Panc1 (cell line): ENCODE measurements at regions not wholly inside any gene's neighbourhood (a gene's known extent, or its start where the extent isn't known, plus 50 kb on each side); places are given as distances from the start of the nearest gene placed in this dataset.

Source experiments
- ATAC-seq: fragments of 200-7000 bp; cut with Tn5 transposase; 2 replicates; pipeline ENCODE4 v1.9.1; 2020; ENCODE audit warnings: mild to moderate bottlenecking, moderate library complexity
- BruUV-seq: library from RNA; stranded (reverse); fragments of 400-500 nt; replicated peaks from 2 replicates; lab custom pipeline; 2021; lab: Mats Ljungman, UMichigan
- CTCF ChIA-PET: fragments of 300-600 bp; sonication (Branson Sonifier 250); formaldehyde crosslinking; loops from one replicate; lab custom pipeline; 2022; ENCODE audit warnings: antibody characterized with exemption; lab: Charles Lee
- POLR2A ChIA-PET: fragments of 300-600 bp; sonication (Branson Sonifier 250); formaldehyde crosslinking; loops from one replicate; lab custom pipeline; 2022; ENCODE audit warnings: antibody characterized with exemption; lab: Charles Lee
- DNase-seq: peaks from one replicate; pipeline ENCODE4 v3.0.0-alpha.2; 2010; ENCODE audit warnings: low read depth, low spot score
- H3K27ac ChIP-seq: 2 replicates; pipeline ENCODE4 v1.5.1; 2011; ENCODE audit warnings: mild to moderate bottlenecking, low read length, inconsistent platforms
- H3K27me3 ChIP-seq: fragments of 200-500 bp; sonication (Bioruptor generic); 2 replicates; pipeline ENCODE4 v1.6.0; 2014; ENCODE audit warnings: low read length, inconsistent platforms; ENCODE audit not compliant: control insufficient read depth, insufficient read depth
- H3K36me3 ChIP-seq: fragments of 200-500 bp; sonication (Bioruptor generic); 2 replicates; pipeline ENCODE4 v1.5.1; 2014; ENCODE audit warnings: inconsistent platforms, mild to moderate bottlenecking, low read length, moderate library complexity; ENCODE audit not compliant: control insufficient read depth, insufficient read depth
- H3K4me1 ChIP-seq: 2 replicates; pipeline ENCODE4 v1.5.1; 2011; ENCODE audit warnings: inconsistent platforms, mild to moderate bottlenecking, low read length, moderate library complexity; ENCODE audit not compliant: control insufficient read depth, insufficient read depth
- H3K4me3 ChIP-seq, 2 experiments: 2 replicates each; pipeline ENCODE4 v1.5.1; 2011 to 2012; ENCODE audit warnings: low read depth in 2 of 2, low read length in 2 of 2, mild to moderate bottlenecking in 2 of 2, inconsistent platforms in 1 of 2, moderate library complexity in 1 of 2
- H3K9me3 ChIP-seq: fragments of 200-500 bp; sonication (Bioruptor generic); 2 replicates; pipeline ENCODE4 v1.5.1; 2014; ENCODE audit warnings: low read depth, mild to moderate bottlenecking, inconsistent platforms, low read length, moderate library complexity; ENCODE audit not compliant: control insufficient read depth, insufficient read depth
- POLR2AphosphoS5 ChIP-seq: IDR thresholded peaks from 2 replicates; pipeline ENCODE4 v1.6.1; 2012; ENCODE audit warnings: mild to moderate bottlenecking, low read depth, low read length, moderate library complexity
- SIN3A ChIP-seq: IDR thresholded peaks from 2 replicates; pipeline ENCODE4 v1.6.1; 2012; ENCODE audit warnings: low read depth, mild to moderate bottlenecking, low read length, moderate library complexity, borderline replicate concordance; ENCODE audit not compliant: insufficient read depth
- TCF7L2 ChIP-seq: IDR thresholded peaks from 2 replicates; pipeline ENCODE4 v1.6.1; 2011; ENCODE audit warnings: mild to moderate bottlenecking, low read depth, low read length, inconsistent platforms
- in situ Hi-C: cut with HindIII; loops from 2 replicates; pipeline ENCODE4 v1.10.0; 2016; ENCODE audit warnings: low sequenced_read_pairs, low pct_unique_long_range_greater_than_20kb
- intact Hi-C: fragments of 100-400 bp; cut with micrococcal nuclease; formaldehyde crosslinking; loops from one replicate; pipeline ENCODE4 v1.10.0; 2022; ENCODE audit not compliant: unreplicated experiment
- TF ChIP-seq, protein P1 (sequence below), 2 experiments: IDR thresholded peaks; 2 replicates each; pipeline ENCODE4 v1.6.1; 2011 to 2012; ENCODE audit warnings: low read depth in 2 of 2, control low read depth in 1 of 2, low read length in 1 of 2, mild to moderate bottlenecking in 1 of 2, moderate library complexity in 1 of 2; ENCODE audit not compliant: insufficient read depth in 1 of 2
- TF ChIP-seq, protein P2 (sequence below): fragments of 450-650 bp; IDR thresholded peaks from 2 replicates; pipeline ENCODE4 v1.5.1; 2017; ENCODE audit warnings: mild to moderate bottlenecking

DNA sequence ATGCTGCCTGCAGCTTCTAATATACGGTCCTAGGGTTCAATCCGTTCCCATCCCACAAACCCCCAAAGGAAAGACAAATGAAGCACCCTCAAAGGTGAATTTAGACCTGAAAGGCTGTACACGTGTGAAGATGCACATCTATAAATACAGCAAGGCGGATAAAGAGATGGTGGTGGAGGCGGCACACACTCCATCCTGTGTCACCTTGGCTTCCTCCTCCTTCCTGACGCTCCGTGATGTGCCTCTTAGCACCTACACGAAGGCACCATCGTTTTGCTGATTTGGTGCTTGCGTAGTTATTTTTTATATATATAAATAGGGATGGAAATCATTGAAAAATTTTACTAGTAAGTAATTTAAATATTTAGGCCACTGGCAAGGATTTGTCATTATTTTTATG is 359.4 kb downstream of the NPHP4 start:
- intact Hi-C loops: no loop called here
- DNase-seq: no peak
- Histone ChIP-seq H3K36me3 (no peaks in the 10 kb centered on the region), H3K4me3 (no peak overlapping the region), H3K4me1 (no peaks in the 10 kb centered on the region), H3K27ac (no peak overlapping the region), H3K27me3 (0 out of 2 replicates have a peak, but pooled peaks cover 2% of the 10 kb centered on the region), H3K9me3 (no peaks in the 10 kb centered on the region)
- BruUV-seq: no TSS peak
- CTCF ChIA-PET: interaction anchor here (0.6 kb wide), 1 partner anchor 36 kb away, joined by 3 read pairs; no protein-coding TSS in a partner anchor
- POLR2A ChIA-PET: no interaction called here
- TF ChIP-seq TCF7L2: no peak
- TF ChIP-seq, protein P1, sequence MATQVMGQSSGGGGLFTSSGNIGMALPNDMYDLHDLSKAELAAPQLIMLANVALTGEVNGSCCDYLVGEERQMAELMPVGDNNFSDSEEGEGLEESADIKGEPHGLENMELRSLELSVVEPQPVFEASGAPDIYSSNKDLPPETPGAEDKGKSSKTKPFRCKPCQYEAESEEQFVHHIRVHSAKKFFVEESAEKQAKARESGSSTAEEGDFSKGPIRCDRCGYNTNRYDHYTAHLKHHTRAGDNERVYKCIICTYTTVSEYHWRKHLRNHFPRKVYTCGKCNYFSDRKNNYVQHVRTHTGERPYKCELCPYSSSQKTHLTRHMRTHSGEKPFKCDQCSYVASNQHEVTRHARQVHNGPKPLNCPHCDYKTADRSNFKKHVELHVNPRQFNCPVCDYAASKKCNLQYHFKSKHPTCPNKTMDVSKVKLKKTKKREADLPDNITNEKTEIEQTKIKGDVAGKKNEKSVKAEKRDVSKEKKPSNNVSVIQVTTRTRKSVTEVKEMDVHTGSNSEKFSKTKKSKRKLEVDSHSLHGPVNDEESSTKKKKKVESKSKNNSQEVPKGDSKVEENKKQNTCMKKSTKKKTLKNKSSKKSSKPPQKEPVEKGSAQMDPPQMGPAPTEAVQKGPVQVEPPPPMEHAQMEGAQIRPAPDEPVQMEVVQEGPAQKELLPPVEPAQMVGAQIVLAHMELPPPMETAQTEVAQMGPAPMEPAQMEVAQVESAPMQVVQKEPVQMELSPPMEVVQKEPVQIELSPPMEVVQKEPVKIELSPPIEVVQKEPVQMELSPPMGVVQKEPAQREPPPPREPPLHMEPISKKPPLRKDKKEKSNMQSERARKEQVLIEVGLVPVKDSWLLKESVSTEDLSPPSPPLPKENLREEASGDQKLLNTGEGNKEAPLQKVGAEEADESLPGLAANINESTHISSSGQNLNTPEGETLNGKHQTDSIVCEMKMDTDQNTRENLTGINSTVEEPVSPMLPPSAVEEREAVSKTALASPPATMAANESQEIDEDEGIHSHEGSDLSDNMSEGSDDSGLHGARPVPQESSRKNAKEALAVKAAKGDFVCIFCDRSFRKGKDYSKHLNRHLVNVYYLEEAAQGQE (IDR thresholded peaks at IDR 0.05; ENCODE audit: insufficient read depth in 1 of 2, low read depth in 2 of 2, low read length in 1 of 2): no peak
- TF ChIP-seq, protein P2, sequence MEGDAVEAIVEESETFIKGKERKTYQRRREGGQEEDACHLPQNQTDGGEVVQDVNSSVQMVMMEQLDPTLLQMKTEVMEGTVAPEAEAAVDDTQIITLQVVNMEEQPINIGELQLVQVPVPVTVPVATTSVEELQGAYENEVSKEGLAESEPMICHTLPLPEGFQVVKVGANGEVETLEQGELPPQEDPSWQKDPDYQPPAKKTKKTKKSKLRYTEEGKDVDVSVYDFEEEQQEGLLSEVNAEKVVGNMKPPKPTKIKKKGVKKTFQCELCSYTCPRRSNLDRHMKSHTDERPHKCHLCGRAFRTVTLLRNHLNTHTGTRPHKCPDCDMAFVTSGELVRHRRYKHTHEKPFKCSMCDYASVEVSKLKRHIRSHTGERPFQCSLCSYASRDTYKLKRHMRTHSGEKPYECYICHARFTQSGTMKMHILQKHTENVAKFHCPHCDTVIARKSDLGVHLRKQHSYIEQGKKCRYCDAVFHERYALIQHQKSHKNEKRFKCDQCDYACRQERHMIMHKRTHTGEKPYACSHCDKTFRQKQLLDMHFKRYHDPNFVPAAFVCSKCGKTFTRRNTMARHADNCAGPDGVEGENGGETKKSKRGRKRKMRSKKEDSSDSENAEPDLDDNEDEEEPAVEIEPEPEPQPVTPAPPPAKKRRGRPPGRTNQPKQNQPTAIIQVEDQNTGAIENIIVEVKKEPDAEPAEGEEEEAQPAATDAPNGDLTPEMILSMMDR: no peak
- TF ChIP-seq POLR2AphosphoS5: no peak
- TF ChIP-seq SIN3A: no peak
- in situ Hi-C loops: no loop called here
- no peak for ATAC-seq

DNA sequence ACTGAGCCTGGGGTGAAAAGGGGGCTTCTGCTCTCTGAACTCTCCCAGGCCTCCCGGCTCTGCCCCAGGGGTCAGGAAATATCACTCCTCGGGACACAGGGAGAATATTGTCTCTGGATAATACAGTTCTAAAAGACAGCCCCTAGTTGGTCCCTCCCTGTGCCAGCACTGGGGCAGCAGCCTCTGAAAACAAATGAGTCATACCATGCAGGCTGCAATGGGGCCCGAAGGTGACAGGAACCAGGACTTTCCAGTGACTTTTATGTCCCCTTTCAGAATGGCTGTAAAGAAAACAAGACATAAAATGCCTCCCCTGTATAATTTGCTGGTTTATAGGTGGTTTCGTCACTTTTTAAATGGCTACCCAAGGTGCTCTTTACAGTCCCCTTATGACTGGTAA is 360.0 kb downstream of the NPHP4 start:
- BruUV-seq: no TSS peak
- Histone ChIP-seq H3K27ac (no peak overlapping the region), H3K36me3 (no peaks in the 10 kb centered on the region), H3K9me3 (no peaks in the 10 kb centered on the region), H3K4me3 (no peak overlapping the region), H3K4me1 (no peaks in the 10 kb centered on the region), H3K27me3 (0 out of 2 replicates have a peak, but pooled peaks cover 2% of the 10 kb centered on the region)
- DNase-seq (no peak), ATAC-seq (no peak)
- intact Hi-C loops: no loop called here
- POLR2A ChIA-PET: no interaction called here
- in situ Hi-C loops: no loop called here
- no peak for TF ChIP-seq POLR2AphosphoS5
- CTCF ChIA-PET: no interaction called here

DNA sequence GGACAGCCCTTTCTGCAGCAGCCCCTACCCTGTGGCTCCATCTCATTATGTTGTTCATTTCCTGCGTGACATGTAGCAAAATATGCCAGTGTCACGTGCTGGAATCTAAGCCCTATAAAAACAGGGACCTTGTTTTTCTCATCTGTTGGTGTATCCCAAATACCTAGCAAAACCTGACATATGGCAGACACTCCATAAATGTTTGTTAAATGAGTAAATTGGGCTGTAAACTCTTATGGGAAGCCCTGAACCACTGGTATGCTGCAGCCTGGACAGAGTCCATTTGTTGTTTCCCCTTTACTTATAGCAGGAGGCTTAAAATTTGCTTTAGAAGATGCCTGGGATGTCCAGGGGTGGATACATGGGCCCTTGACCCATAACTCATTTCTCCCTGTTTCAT is 363.8 kb downstream of the NPHP4 start:
- POLR2A ChIA-PET: no interaction called here
- no peak overlapping the region for H3K4me3 ChIP-seq
- no peak overlapping the region for H3K27ac ChIP-seq
- H3K27me3 ChIP-seq: peaks cover 8% of the 10 kb centered on the region
- no TSS peak for BruUV-seq
- CTCF ChIA-PET: no interaction called here
- ATAC-seq (no peak), DNase-seq (no peak)
- TF ChIP-seq, protein P2: no peak
- no peak for TF ChIP-seq TCF7L2
- TF ChIP-seq, protein P1 (IDR thresholded peaks at IDR 0.05; ENCODE audit: insufficient read depth in 1 of 2, low read depth in 2 of 2, low read length in 1 of 2): no peak
- no peak for TF ChIP-seq SIN3A
- no peak for TF ChIP-seq POLR2AphosphoS5
- in situ Hi-C loops: no loop called here
- H3K36me3 ChIP-seq: no peaks in the 10 kb centered on the region
- no peaks in the 10 kb centered on the region for H3K9me3 ChIP-seq
- intact Hi-C loops: no loop called here
- H3K4me1 ChIP-seq: no peaks in the 10 kb centered on the region
